ENCODE measurements at regions not wholly inside any gene's neighbourhood (a gene's known extent, or its start where the extent isn't known, plus 50 kb on each side); places are given as distances from the start of the nearest gene placed in this dataset.

DNA sequence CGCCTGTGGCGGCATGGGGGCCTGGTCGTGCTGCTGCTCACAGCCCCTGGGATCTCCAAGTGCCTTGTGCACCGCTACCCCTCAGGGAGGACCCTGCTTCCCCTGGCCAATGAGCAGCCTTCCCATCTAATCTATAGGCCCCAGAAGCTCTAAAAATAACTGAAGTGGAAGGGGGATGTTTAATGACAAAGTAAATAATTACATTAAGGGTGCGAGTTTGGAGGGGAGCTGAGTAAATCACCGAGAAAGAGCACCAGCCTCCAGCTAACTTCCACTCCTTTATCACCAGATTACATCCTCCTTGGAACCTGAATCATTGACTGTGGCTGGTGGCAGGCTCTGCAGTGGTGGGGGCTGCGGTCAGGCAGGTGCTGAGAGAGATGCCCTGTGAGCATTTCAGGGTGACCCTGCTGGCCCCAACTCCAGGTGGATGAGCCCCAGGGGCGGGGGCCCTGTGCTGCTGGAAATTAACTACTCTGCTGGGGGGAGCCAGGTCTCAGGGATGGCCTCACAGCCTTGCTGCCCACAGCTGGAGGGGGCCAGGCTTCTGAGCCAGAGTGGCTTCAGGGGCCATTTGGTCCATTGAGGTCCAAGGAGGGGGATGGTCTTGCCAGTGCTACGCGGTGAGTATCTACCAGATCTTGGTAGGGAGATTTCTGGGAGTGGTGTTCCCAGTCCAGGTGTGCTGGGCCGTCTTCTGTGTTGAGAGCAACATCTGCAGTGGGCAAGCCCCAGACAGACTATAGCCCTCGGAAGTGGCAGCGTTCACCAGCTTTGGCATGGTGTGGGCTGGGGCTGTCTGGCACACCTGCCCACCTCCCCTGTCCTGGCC, 74.2 kb downstream of the GLI2 start (continued):
- no peak for TF ChIP-seq NONO (IDR thresholded peaks at IDR 0.05)
- no peak for TF ChIP-seq NONO (CRISPR knock-in tag; conservative IDR thresholded peaks at IDR 0.05)
- no peak for TF ChIP-seq ZNF720 (CRISPR knock-in tag; IDR thresholded peaks at IDR 0.05)
- no peak for TF ChIP-seq HIVEP1 (CRISPR knock-in tag; IDR thresholded peaks at IDR 0.05)
- TF ChIP-seq MYNN (CRISPR knock-in tag; IDR thresholded peaks at IDR 0.05; ENCODE audit: low read depth), result no peak

DNA sequence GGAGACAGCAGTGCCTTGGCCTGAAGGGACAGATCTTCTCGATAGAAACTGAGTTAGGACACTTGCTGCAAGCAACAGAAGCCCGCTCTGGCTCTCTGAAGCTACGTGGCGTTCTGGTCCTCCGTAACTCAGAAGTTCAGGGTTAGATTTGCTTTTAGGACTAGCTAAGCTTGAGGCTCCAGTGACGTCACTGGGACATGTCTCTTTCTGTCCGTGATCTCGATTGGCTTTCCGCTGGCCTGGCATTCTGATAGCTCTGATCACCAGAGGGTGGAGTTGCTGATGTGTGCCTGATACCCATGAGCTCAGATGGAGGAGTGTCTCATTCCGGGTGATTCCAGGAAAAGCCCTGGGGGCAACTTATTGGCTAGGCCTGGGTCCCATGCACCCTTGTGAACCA, 75.0 kb downstream of the GLI2 start:
- H2AFZ ChIP-seq (ENCODE audit: low read length), result no peak overlapping the region
- H3K4me2 ChIP-seq (ENCODE audit: low read depth, low read length), result no peak overlapping the region
- CTCF ChIA-PET (ENCODE audit: low intra/inter-chr PET ratio, low total read pairs), result no interaction called here
- 17% methylated on average over 10 of the region's 10 CpGs for WGBS (ENCODE audit: low lambda C conversion rate)
- H3K4me3 ChIP-seq (replicated peaks in 1 of 3; ENCODE audit: insufficient read depth in 1 of 3, low read depth in 2 of 3, low read length in 3 of 3), result no peak overlapping the region
- DNase-seq (ENCODE audit: low spot score), result no peak
- H3K9me3 ChIP-seq (ENCODE audit: low read length), result no peaks in the 10 kb centered on the region
- H3K27ac ChIP-seq (ENCODE audit: extremely low read length, insufficient read depth, low read length), result no peak overlapping the region
- H4K20me1 ChIP-seq (ENCODE audit: insufficient read depth, low read length), result no peaks in the 10 kb centered on the region
- no peak overlapping the region for H3K9ac ChIP-seq (ENCODE audit: insufficient read depth, low read depth, low read length)
- in situ Hi-C loops (cut with HindIII; ENCODE audit: extremely low pct_ligation_motif_present, low pct_unique_long_range_greater_than_20kb), result no loop called here
- no peaks in the 10 kb centered on the region for H3K79me2 ChIP-seq (ENCODE audit: insufficient read depth, low read length)
- no peaks in the 10 kb centered on the region for H3K4me1 ChIP-seq (ENCODE audit: insufficient read depth, low read length)
- no peaks in the 10 kb centered on the region for H3K36me3 ChIP-seq (replicated peaks in 1 of 2; ENCODE audit: control insufficient read depth in 1 of 2, insufficient read depth in 2 of 2, low read length in 2 of 2)
- H3K27me3 ChIP-seq (ENCODE audit: control insufficient read depth in 1 of 2, insufficient read depth in 2 of 2, low read length in 2 of 2), result peaks cover 21 to 88% of the 10 kb centered on the region in 2 experiments; a peak in 4 of 5 replicates
- no peak for FAIRE-seq
- no TSS peak for BruUV-seq (replicated peaks)
- TF ChIP-seq MEF2D (CRISPR knock-in tag; IDR thresholded peaks at IDR 0.05), result no peak
- TF ChIP-seq ATF7 (IDR thresholded peaks at IDR 0.05), result peak; percentile 87
- TF ChIP-seq ATF7 (CRISPR knock-in tag; IDR thresholded peaks at IDR 0.05), result no peak
- TF ChIP-seq, protein P1, sequence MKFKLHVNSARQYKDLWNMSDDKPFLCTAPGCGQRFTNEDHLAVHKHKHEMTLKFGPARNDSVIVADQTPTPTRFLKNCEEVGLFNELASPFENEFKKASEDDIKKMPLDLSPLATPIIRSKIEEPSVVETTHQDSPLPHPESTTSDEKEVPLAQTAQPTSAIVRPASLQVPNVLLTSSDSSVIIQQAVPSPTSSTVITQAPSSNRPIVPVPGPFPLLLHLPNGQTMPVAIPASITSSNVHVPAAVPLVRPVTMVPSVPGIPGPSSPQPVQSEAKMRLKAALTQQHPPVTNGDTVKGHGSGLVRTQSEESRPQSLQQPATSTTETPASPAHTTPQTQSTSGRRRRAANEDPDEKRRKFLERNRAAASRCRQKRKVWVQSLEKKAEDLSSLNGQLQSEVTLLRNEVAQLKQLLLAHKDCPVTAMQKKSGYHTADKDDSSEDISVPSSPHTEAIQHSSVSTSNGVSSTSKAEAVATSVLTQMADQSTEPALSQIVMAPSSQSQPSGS (CRISPR knock-in tag; IDR thresholded peaks at IDR 0.05), result no peak
- TF ChIP-seq CREB1 (IDR thresholded peaks at IDR 0.05), result peak; percentile 98
- no peak for TF ChIP-seq CREB1 (CRISPR knock-in tag; IDR thresholded peaks at IDR 0.05)
- TF ChIP-seq ZNF761 (CRISPR knock-in tag; conservative IDR thresholded peaks at IDR 0.05), result no peak
- no peak for TF ChIP-seq SPEN (CRISPR knock-in tag; IDR thresholded peaks at IDR 0.05; ENCODE audit: low read depth)
- ATAC-seq, result no peak
- intact Hi-C loops (cut with micrococcal nuclease; ENCODE audit: unreplicated experiment), result no loop called here
- POLR2A ChIA-PET, result no interaction called here

Measured in HepG2 (cell line).